ENCODE measurements at regions not wholly inside any gene's neighbourhood (a gene's known extent, or its start where the extent isn't known, plus 50 kb on each side); places are given as distances from the start of the nearest gene placed in this dataset.
A peak's percentile ranks its signal among the peaks of the same experiment; 100 is the strongest.

GRCh38 chr22:48782811-48783511 is 1044.7 kb downstream of the BRD1 start:
- TF ChIP-seq CTCF (IDR thresholded peaks at IDR 0.05) (peak in 2 of 5 experiments; percentile 12 to 21), POLR2A (IDR thresholded peaks at IDR 0.05) (no peak)

Data from tibial nerve (tissue), 3 donors.